Upper lobe of right lung (tissue), 1 donor: ENCODE measurements at regions not wholly inside any gene's neighbourhood (a gene's known extent, or its start where the extent isn't known, plus 50 kb on each side); places are given as distances from the start of the nearest gene placed in this dataset.

Experiments
- ATAC-seq: fragments of 200-7000 bp; cut with Tn5 transposase; one replicate; pipeline ENCODE4 v1.9.1; 2020; ENCODE audit warnings: mild to moderate bottlenecking, moderate library complexity
- DNase-seq: peaks from one replicate; pipeline ENCODE4 v3.0.0-alpha.2; 2020
- H3K27ac ChIP-seq: fragments of 200-600 bp; one replicate; pipeline ENCODE4 v1.8.0; 2022
- H3K27me3 ChIP-seq: fragments of 200-600 bp; one replicate; pipeline ENCODE4 v1.8.0; 2022; ENCODE audit warnings: mild to moderate bottlenecking
- H3K36me3 ChIP-seq: fragments of 200-600 bp; one replicate; pipeline ENCODE4 v1.8.0; 2022
- H3K4me1 ChIP-seq: fragments of 200-600 bp; one replicate; pipeline ENCODE4 v1.8.0; 2022
- H3K4me3 ChIP-seq: fragments of 200-600 bp; one replicate; pipeline ENCODE4 v1.8.0; 2022; ENCODE audit warnings: mild to moderate bottlenecking
- H3K9me3 ChIP-seq: fragments of 200-600 bp; one replicate; pipeline ENCODE4 v1.8.0; 2022
- CTCF ChIP-seq: fragments of 200-600 bp; IDR thresholded peaks from one replicate; pipeline ENCODE4 v1.8.0; 2022; ENCODE audit warnings: antibody characterized with exemption
- intact Hi-C: fragments of 100-400 bp; cut with DNase I; formaldehyde crosslinking; loops from one replicate; pipeline ENCODE4 v1.11.0; 2022
- donor health status: DM: no; HTN: yes; CAD: no; lungs with severe emphysema.

- Histone ChIP-seq H3K36me3 (no peaks in the 10 kb centered on the region), H3K4me3 (no peak overlapping the region), H3K27me3 (no peaks in the 10 kb centered on the region), H3K27ac (no peak overlapping the region), H3K9me3 (no peaks in the 10 kb centered on the region), H3K4me1 (no peaks in the 10 kb centered on the region)
- intact Hi-C loops, result no loop called here
- DNase-seq, result no peak
- TF ChIP-seq CTCF, result no peak
- ATAC-seq, result no peak
Measured at GRCh38 chr7:114073701-114074100, 154.9 kb upstream of the PPP1R3A start.

GRCh38 chr7:114070246-114070645 lies 151.4 kb upstream of the PPP1R3A start:
- H3K4me1 ChIP-seq, result no peaks in the 10 kb centered on the region
- TF ChIP-seq CTCF, result no peak
- intact Hi-C loops, result no loop called here

GRCh38 chr7:114062810-114063209 lies 144.0 kb upstream of the PPP1R3A start:
- H3K4me3 ChIP-seq, result no peak overlapping the region
- TF ChIP-seq CTCF, result no peak
- intact Hi-C loops, result no loop called here
- no peaks in the 10 kb centered on the region for H3K27me3 ChIP-seq
- H3K9me3 ChIP-seq, result no peaks in the 10 kb centered on the region
- H3K36me3 ChIP-seq, result no peaks in the 10 kb centered on the region
- no peak for DNase-seq
- no peaks in the 10 kb centered on the region for H3K4me1 ChIP-seq
- H3K27ac ChIP-seq, result no peak overlapping the region
- ATAC-seq, result no peak

More at GRCh38 chr7:114070246-114070645, 151.4 kb upstream of the PPP1R3A start:
- Histone ChIP-seq H3K4me3 (no peak overlapping the region), H3K36me3 (no peaks in the 10 kb centered on the region), H3K27ac (no peak overlapping the region), H3K9me3 (no peaks in the 10 kb centered on the region), H3K27me3 (no peaks in the 10 kb centered on the region)
- no peak for DNase-seq
- ATAC-seq, result no peak

- no peaks in the 10 kb centered on the region for H3K36me3 ChIP-seq
- intact Hi-C loops, result no loop called here
- DNase-seq, result no peak
- H3K27me3 ChIP-seq, result no peaks in the 10 kb centered on the region
- no peak overlapping the region for H3K27ac ChIP-seq
- H3K4me1 ChIP-seq, result no peaks in the 10 kb centered on the region
- no peaks in the 10 kb centered on the region for H3K9me3 ChIP-seq
- no peak for TF ChIP-seq CTCF
- no peak overlapping the region for H3K4me3 ChIP-seq
- ATAC-seq, result peak; percentile 64
Measured at GRCh38 chr7:114051871-114052331, 133.1 kb upstream of the PPP1R3A start.

- Histone ChIP-seq H3K4me3 (no peak overlapping the region), H3K36me3 (no peaks in the 10 kb centered on the region), H3K27ac (no peak overlapping the region), H3K9me3 (no peaks in the 10 kb centered on the region), H3K27me3 (no peaks in the 10 kb centered on the region), H3K4me1 (no peaks in the 10 kb centered on the region)
- ATAC-seq, result no peak
- no peak for DNase-seq
- no peak for TF ChIP-seq CTCF
- intact Hi-C loops, result no loop called here
Measured at GRCh38 chr7:114050571-114050970, 131.8 kb upstream of the PPP1R3A start.
